Kasumi-1 (cell line): ENCODE measurements at regions not wholly inside any gene's neighbourhood (a gene's known extent, or its start where the extent isn't known, plus 50 kb on each side); places are given as distances from the start of the nearest gene placed in this dataset.

Experiments used
- DNase-seq, 2 experiments: peaks; one replicate each; lab custom pipeline; 2025; lab: John Stamatoyannopoulos, UW

DNA sequence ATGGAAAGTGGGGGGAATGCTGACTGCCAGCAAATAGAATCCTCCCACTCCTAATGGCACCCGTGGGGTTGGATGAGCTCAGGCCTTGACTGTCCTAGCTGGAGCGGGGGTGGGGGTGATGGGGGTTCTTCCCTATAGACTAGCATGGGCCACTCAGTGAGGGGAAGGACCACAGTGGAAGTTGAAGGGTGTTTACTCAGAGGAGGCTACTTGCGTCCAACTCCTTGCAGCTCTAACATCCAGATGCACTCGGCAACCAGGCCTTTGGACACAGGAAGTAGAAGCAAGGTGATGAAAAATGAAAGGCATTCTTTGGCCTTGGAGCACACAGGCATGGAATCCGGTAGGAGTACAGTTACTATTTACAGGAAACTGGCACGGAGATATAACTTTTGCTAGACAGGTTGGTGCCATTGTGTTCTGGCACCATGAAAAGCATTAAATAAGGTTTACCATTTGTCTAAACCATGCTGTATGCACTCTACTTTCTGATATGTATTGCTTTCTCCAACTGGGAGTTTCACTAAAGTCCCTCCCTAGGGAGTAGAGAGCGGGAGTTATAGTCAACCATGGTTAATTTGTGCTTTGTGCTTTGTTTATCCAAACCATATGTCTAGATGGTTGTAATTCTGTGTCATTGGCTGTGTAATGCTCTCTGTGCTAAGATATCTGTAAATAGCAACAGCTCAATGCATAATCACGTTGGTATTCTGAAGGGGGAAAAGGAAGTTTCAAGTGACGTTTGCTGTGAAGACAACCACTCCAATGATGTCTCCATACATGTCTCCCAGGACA, 125.3 kb downstream of the TSHZ3 start:
- DNase-seq = no peak

- DNase-seq = peak; percentile 1 to 21
These were observed 128.7 kb downstream of the TSHZ3 start for GRCh38 chr19:31220540-31220939.

GRCh38 chr19:31214997-31215396, 134.2 kb downstream of the TSHZ3 start:
- no peak for DNase-seq

DNA sequence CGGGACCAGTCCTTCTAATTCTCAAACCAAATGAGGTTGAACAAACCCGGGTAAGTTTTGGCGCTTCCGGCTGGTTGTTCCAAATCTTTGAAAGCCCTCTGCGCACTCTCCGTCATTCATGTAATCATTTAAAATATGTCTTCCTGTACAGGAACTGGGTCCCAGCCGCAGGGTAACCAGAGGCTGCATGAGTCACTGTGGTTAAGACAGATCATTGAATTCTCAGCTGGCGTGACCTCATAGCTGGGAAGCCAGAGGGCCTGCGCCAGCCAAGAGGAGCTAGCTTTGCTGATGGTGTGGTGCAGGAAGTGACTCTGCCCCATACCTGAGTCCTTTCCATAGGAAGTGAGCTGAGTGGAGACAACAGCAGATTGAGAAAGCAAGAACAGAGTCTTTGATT, 135.2 kb downstream of the TSHZ3 start:
- peak; percentile 79 to 84 for DNase-seq

DNA sequence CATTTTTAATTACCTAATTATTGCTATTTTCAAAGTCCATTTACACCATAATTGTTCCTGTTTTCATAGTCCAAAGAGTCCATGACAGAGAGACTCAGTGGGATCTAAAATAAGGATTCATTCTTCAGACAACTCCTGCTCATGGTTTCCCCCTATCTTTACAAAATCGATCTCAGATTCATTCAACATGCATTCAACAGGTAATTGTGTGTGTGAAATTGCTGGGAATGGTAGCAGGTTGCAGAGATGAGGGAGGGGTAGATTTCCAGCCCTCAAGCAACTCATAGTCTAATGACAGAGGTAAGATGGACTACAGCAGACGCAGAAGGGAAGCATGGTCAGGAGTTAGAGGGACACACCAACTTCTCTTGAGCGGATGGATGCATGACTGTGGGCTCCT, 138.1 kb downstream of the TSHZ3 start:
- DNase-seq = no peak

GRCh38 chr19:31205887-31206518, 143.2 kb downstream of the TSHZ3 start:
- DNase-seq = no peak

- DNase-seq = no peak
These were observed 145.1 kb downstream of the TSHZ3 start for GRCh38 chr19:31204115-31204514.

GRCh38 chr19:31185261-31185660, 164.0 kb downstream of the TSHZ3 start:
- no peak for DNase-seq

DNA sequence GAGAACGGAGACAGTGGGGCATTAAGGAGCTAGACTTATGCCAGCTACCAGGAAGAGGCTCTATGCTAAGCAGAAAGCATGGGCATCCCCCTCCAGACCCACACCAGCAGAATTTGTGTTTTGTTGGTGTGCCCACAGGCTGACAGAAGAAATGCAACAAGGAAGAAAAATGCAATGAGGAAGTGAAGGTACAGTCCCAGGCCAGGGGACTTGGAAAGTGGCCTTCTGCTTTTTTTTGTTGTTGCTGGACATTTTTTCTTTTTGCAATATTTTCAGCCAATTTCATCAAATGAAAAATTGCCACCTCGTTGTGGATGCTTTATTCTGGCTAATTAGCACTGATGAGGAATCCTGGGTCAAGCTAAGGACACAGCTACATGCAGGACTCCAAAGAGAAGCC, 167.7 kb downstream of the TSHZ3 start:
- no peak for DNase-seq

DNA sequence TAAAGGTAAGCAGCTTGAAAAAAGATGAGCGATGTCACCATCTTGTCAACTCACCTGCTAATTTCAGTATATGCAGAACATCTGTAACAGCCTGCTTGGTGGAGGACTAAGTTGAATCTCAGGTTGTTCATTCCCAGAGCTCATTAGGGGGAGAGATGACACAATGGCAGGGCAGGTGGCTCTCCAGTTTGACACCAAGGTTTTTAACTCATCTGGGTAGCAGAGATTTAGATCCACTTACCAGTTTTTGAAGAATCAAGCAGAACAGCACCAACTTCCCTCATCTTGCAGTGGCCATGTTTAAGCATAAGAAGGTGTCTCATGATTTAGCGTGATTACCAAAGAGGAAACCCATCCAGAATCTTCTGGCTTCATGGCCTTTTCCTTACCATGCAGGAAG, 168.3 kb downstream of the TSHZ3 start:
- DNase-seq = no peak

GRCh38 chr19:31179471-31179852, 169.8 kb downstream of the TSHZ3 start:
- DNase-seq = no peak

DNA sequence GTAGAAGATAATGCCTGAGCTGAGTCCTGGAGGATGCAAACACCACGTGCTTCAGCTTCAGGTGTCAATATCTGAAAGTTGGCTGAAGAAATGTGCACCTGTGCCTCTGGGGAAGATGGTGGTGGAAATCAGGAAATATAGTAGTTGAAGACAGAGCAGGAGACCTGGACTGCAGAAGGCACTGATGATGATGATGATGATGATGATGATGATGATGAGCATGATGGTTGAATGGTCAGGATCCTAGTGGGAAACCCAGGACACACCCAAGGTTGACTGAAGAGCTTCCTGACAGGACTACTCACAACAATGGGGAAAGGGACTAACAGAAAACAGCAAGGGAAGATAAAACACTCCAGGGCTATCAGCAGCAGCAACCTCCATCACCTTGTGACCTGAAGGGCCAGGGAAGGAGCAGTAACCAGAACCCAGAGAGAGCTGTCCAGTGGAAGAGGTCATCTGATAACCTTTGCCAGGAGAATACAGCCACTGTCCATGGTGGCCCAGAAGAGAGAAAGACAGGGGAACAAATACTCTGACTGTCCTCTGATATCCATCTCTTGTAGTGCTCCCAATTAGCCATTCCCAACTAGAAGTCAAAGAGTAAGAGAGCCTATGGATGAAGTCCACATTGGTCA, 170.3 kb downstream of the TSHZ3 start:
- no peak for DNase-seq

GRCh38 chr19:31177246-31177645, 172.0 kb downstream of the TSHZ3 start:
- DNase-seq = no peak

DNA sequence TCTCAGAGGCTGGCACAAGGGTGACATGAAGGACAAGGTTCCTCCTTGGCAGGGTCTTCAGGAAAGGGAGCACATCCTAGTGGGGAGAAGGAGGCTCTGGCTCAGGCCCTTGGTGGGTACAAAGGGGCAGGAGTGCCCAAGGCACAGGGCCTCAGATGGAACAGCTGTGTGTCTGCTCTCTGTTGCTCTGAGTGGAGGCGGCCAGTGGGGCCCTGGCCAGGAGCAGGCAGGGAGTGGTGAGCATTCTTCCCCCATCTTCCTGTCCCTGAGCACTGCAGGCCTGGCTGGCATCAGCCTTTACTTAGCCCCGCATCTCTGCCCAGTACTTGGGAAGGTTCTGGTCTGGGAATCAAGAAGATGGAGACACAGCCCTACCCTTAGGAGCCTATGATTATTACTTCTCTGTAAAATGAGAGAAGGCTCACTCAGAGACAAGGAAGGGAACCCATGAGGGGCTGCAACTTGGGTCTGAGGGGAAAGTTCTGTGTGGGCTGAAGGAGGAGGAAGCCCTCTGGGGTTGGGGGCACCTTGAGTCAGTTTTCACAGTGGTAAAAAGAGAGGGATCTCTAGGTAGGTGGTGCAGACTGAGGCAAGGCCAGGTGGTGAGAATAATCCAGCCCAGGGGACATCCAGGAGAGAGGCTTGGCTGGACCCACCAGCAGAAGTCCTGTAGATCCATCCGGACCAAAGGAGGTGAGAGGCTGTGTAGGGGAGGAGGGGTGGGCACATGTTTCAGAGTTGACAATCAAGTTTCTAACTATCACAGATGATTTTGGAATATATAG, 173.5 kb downstream of the TSHZ3 start:
- no peak for DNase-seq

GRCh38 chr19:31174948-31175347, 174.3 kb downstream of the TSHZ3 start:
- DNase-seq = no peak

DNA sequence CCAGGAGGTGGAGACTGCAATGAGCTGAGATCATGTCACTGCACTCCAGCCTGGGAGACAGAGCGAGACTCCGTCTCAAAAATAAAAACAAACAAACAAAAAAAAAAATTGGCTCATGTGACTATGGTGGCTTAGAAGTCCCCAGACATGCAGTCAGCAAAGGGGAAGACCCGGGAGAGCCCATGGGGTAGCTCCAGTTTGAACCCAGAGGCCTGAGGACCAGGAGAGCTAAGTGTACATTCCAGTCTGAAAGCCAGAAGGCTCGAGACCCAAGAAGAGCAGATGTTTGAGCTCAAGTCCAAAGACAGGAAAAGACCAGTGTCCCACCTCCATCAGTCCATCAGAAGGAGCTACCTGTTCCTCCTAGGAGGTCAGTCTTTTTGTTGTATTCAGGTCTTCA, 175.2 kb downstream of the TSHZ3 start:
- no peak for DNase-seq

- no peak for DNase-seq
These were observed 177.3 kb downstream of the TSHZ3 start for GRCh38 chr19:31171936-31172335.

GRCh38 chr19:31170046-31170445, 179.2 kb downstream of the TSHZ3 start:
- no peak for DNase-seq

GRCh38 chr19:31168106-31168625, 181.1 kb downstream of the TSHZ3 start:
- DNase-seq = no peak

- no peak for DNase-seq
These were observed 181.5 kb downstream of the TSHZ3 start for GRCh38 chr19:31167690-31168089.

DNA sequence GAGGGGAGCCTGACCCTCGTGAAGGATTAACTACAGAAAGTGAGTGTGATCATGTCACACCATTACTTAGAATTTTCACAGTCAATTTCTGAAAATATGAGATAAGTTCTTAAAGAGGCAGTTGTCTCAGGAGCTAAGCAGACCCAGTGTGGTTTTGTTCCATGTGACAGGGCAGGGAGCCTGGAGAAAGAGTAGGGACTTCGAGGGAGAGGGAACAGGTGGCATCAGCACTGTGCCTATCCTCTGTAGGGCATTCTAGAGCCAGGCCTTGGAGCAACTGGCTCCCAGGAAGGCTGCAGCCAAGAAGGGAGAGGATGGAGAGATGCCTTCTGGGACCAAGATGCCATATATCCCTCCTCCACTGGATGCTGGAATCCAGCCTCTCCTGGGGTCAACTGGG, 183.0 kb downstream of the TSHZ3 start:
- DNase-seq = no peak

DNA sequence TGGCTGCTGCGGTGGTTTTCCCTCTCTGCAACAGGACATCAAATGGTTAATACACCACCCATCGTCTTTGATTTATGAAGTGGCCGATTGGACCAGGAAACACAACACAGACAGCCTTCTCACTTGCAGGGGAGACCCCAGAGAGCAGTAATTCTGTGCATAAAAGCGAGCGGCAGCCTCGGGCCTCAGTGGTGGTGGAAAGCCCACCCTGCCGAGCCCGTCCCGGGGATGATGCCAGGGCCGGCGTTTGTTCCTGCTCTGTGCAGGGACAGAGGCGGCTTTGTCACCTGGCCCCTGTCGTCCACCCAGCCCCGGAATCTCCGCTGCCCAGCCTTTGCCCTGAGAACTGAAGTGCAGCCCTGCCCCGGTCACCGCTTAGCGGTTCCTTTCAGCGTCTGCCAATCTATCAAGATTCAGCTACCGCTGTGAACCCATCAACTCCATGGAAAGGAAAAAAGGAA, 184.4 kb downstream of the TSHZ3 start:
- DNase-seq = no peak
